HG03159 (cell line): ENCODE measurements at regions not wholly inside any gene's neighbourhood (a gene's known extent, or its start where the extent isn't known, plus 50 kb on each side); places are given as distances from the start of the nearest gene placed in this dataset.

ENCODE experiments used
- ATAC-seq: cut with Tn5 transposase; IDR thresholded peaks from one replicate; pipeline ENCODE4 v1.9.1; 2021; ENCODE audit warnings: mild to moderate bottlenecking, moderate library complexity; ENCODE audit not compliant: unreplicated experiment

- no peak for ATAC-seq
Measured at GRCh38 chr10:2139746-2140145, 402.4 kb upstream of the ADARB2 start.

DNA sequence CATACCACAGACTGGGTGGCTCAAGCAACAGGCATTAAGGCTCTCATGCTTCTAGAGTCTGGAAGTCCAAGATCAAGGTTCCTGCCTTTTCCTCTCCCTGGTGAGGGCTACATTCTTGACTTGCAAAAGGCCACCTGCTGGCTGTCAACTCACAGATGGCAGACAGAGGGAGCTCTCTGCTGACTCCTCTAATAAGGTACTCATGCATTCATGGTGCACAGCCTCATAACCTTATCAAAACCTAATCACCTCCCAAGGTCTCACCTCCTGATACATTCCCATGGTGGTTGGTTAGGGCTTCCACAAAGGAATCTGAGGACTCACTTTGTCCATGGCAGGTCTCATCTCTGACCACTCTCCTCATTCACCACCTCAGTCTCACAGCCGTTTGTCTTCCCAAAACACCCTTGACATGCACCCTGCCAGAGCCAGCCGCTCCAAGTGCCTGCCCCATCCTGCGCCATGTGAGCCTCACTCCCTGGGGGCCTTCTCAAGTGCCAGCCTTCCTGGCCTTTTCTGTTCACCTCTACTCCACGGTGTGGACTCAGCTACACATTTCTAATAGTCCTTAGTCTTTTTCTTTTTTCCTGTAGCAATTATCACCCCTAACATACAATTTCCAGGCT, 400.3 kb upstream of the ADARB2 start:
- peak; percentile 65 for ATAC-seq

DNA sequence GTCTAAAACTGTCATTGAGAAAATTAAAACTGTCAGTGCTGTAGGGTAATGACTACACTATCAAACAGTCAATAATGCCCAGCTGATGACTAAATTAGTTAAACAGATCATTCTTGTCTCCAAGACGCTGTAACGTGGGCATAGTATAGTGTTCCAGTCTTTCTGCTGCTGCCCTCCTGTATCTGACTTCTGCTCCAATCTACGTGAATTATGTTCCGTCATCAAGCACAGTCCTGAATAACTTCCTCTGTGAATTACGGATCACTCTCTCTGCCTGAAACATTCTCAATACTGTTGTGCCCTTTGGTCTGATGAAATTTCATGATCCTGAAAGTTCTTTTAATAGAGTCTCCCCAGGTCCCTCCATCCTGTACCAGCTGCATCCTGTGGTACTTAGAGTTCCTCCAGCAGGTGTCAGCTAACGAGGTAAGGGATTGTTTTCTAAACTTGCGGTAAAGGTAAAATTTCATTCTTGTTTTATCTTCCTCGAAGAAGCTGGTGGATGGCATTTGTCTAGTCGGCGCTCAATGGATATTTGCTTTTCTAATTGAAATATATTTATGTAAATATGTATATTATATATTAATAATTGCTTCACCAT, 393.5 kb upstream of the ADARB2 start:
- ATAC-seq = no peak

GRCh38 chr10:2128991-2129390, 391.7 kb upstream of the ADARB2 start:
- ATAC-seq = no peak

- no peak for ATAC-seq
Measured at GRCh38 chr10:2124135-2124534, 386.8 kb upstream of the ADARB2 start.

- ATAC-seq = no peak
Measured at GRCh38 chr10:2122431-2123124, 385.3 kb upstream of the ADARB2 start.

- no peak for ATAC-seq
Measured at GRCh38 chr10:2121929-2122328, 384.6 kb upstream of the ADARB2 start.

GRCh38 chr10:2121315-2121714, 384.0 kb upstream of the ADARB2 start:
- no peak for ATAC-seq

- ATAC-seq = no peak
Measured at GRCh38 chr10:2120746-2121145, 383.4 kb upstream of the ADARB2 start.

GRCh38 chr10:2119316-2119715, 382.0 kb upstream of the ADARB2 start:
- no peak for ATAC-seq

DNA sequence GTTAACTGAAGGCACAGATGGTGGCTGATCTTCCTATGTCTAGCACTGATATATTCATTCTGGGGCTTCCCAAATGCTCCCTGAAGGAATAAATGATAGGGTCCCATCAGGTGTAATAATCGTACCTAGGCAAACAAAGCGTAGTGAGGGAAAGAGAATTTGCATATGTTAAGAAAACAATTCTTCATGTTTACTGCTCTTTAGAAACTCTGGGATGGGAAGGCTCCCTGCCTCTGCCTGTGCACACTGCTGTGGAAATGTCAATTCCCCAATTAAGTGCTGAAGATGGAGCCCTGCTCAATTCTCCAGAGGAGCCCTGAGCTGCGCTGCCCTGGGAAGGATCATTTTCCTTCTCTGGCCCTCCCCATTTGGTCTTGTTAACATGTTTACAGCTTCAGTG, 380.9 kb upstream of the ADARB2 start:
- no peak for ATAC-seq

DNA sequence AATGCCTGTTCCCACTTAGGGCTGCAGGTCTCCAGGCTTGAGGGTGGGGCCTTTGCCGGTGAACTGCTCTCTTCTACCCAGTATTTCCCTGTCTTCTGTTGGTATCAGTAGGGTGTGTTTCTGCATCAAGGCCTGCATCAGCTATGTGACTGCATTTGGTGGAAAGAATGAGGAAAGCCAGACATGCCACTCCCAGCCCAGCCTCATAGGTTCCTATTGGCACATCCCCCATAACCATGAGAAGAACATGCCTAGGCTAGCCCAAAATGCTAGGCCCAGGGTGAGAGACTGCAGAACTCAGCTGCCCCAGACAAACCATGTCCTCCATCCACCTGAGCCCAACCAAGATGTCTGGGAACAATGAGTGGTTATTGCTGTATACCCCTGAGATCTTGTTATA, 380.3 kb upstream of the ADARB2 start:
- no peak for ATAC-seq

- no peak for ATAC-seq
Measured at GRCh38 chr10:2111965-2112364, 374.6 kb upstream of the ADARB2 start.

DNA sequence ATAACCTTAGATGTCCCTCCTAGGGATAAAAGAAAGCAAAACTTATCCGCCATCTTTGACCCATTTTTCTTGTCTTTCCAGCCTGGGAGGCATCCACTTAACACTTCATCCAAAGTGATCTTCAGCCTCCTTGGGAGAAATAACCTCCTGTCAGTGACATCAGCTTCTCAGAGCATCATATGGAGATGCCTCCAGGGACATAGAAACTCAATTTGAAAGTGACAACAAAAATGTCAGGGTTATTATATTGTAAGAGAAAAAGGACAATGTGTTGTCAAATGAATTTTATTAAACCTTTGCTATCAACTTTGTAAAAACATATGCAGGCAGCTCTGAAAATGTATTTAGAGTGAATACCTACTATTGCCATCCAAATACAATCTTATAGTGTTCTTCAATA, 371.2 kb upstream of the ADARB2 start:
- ATAC-seq = no peak

- no peak for ATAC-seq
Measured at GRCh38 chr10:2106641-2107040, 369.3 kb upstream of the ADARB2 start.

DNA sequence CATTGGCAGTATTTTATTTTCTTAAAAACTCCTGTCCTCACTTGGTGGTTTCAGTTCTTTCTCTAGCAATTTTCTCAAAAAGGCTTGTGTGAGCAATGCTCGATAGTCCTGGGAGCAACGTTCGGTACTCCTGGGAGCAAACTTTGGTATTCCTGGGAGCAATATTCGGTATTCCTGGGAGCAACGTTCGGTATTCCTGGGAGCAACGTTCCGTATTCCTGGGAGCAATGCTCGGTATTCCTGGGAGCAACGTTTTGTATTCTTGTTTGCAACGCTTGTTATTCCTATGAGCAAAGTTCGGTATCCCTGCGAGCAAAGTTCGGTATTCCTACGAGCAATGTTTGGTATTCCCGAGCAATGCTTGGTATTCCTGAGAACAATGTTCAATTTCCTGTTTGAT, 362.0 kb upstream of the ADARB2 start:
- ATAC-seq = no peak

DNA sequence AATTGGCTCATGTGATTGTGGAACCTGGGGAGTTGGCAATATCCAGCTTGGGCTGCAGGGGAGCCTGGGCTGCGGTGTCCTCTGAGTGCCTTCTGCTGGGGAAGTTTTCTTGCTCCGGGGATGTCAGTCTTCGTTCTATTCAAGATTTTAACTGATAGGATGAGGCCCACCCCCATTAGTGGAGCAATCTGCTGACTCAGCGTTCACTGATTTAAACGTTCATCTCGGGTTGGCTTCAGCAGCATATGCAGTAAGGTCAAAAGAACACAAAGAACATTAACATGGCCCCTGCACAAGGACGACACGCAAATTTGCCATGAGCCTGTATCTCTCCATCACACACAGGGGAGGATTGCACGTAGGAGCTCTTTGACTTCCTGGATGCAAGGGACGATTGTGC, 360.6 kb upstream of the ADARB2 start:
- ATAC-seq = no peak

DNA sequence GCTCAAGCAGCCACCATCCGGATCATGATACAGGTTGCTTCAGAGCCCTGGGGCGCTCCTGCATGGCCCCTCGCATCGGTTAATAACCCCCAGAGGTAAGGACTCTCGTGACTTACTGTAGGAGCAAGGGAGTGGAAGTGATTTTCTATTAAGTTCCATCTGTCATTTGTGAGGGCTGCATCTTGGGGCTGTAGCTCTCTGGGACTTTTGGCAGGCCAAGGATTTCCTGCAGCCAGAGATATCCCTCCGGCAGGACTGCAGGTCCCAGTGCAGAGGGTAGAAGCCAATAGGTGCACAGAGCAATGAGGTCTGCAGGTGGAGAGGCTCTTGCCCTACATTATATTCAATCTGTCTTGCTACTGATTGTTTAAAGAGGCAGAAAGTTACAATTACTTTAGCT, 356.8 kb upstream of the ADARB2 start:
- no peak for ATAC-seq

GRCh38 chr10:2083591-2083990, 346.3 kb upstream of the ADARB2 start:
- no peak for ATAC-seq

GRCh38 chr10:2081501-2081900, 344.2 kb upstream of the ADARB2 start:
- ATAC-seq = no peak

- peak; percentile 45 for ATAC-seq
Measured at GRCh38 chr10:2079603-2080078, 342.3 kb upstream of the ADARB2 start.

- ATAC-seq = no peak
Measured at GRCh38 chr10:2077231-2077630, 339.9 kb upstream of the ADARB2 start.
